ENCODE measurements at regions not wholly inside any gene's neighbourhood (a gene's known extent, or its start where the extent isn't known, plus 50 kb on each side); places are given as distances from the start of the nearest gene placed in this dataset.
"Not testable (repeated sequence)": the region's sequence is repeated elsewhere in the genome, so short reads cannot be mapped to it uniquely, and the experiment has no call there.

DNA sequence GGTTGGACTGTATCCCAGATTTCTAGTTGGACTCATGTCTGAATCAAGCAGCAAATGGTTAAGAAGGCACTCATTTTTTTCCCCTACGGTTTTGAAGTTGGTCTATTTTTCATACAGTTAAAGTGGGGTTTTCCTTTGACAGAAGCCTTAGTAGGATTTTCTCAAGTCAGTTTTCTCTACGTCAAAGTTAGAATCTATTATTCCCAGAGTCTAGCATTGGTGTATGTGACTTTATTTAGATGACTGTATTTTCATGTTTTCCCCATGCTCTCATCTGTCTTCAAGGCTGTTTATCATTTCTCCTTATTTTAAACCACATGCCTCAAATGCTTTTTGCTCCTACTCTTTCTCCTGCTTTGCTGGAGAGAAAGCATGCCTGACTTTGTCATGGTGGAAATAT, 623.2 kb downstream of the CCSER2 start:
- H3K36me3 ChIP-seq = no peaks in the 10 kb centered on the region
- no peak for ATAC-seq
- no peak for TF ChIP-seq POLR2AphosphoS5 (IDR thresholded peaks at IDR 0.05)
- TF ChIP-seq POLR2A (IDR thresholded peaks at IDR 0.05) = no peak
- no peak for TF ChIP-seq EP300 (IDR thresholded peaks at IDR 0.05)
- TF ChIP-seq, protein P1, sequence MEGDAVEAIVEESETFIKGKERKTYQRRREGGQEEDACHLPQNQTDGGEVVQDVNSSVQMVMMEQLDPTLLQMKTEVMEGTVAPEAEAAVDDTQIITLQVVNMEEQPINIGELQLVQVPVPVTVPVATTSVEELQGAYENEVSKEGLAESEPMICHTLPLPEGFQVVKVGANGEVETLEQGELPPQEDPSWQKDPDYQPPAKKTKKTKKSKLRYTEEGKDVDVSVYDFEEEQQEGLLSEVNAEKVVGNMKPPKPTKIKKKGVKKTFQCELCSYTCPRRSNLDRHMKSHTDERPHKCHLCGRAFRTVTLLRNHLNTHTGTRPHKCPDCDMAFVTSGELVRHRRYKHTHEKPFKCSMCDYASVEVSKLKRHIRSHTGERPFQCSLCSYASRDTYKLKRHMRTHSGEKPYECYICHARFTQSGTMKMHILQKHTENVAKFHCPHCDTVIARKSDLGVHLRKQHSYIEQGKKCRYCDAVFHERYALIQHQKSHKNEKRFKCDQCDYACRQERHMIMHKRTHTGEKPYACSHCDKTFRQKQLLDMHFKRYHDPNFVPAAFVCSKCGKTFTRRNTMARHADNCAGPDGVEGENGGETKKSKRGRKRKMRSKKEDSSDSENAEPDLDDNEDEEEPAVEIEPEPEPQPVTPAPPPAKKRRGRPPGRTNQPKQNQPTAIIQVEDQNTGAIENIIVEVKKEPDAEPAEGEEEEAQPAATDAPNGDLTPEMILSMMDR (IDR thresholded peaks at IDR 0.05) = no peak
- H3K27ac ChIP-seq = no peak overlapping the region
- H3K4me1 ChIP-seq = no peaks in the 10 kb centered on the region
- H3K9me3 ChIP-seq = no peaks in the 10 kb centered on the region
- H3K27me3 ChIP-seq = no peaks in the 10 kb centered on the region
- WGBS, 2 donors (ENCODE audit: low coverage in 1 of 2) = 18 to 25% methylated on average over 2 of the region's 2 CpGs
- no peak overlapping the region for H3K4me3 ChIP-seq

DNA sequence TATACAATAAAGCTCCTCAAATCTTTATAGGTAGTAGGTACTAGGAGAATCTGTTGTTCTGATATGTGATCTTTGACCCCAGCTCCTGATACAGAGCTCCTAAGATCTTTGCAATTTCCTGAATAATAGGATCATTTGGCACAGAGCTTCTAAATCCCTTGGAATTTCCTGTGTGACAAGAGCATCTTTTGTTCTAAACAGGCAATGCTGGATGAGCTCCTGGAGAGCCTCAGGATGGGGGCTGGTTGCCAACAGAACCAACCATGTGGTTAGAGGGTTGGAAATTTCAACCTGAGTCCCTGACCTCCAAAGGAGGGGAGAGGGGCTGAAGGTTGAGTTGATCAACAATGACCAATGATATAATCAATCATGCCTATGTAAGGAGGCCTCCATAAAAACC, 629.0 kb downstream of the CCSER2 start:
- TF ChIP-seq EP300 (IDR thresholded peaks at IDR 0.05) (no peak), POLR2A (IDR thresholded peaks at IDR 0.05) (no peak), POLR2AphosphoS5 (IDR thresholded peaks at IDR 0.05) (no peak)
- TF ChIP-seq, protein P1 (IDR thresholded peaks at IDR 0.05) = no peak
- Histone ChIP-seq H3K36me3 (no peaks in the 10 kb centered on the region), H3K27ac (no peak overlapping the region), H3K9me3 (no peaks in the 10 kb centered on the region), H3K27me3 (no peaks in the 10 kb centered on the region), H3K4me3 (no peak overlapping the region), H3K4me1 (no peaks in the 10 kb centered on the region)
- no peak for ATAC-seq

DNA sequence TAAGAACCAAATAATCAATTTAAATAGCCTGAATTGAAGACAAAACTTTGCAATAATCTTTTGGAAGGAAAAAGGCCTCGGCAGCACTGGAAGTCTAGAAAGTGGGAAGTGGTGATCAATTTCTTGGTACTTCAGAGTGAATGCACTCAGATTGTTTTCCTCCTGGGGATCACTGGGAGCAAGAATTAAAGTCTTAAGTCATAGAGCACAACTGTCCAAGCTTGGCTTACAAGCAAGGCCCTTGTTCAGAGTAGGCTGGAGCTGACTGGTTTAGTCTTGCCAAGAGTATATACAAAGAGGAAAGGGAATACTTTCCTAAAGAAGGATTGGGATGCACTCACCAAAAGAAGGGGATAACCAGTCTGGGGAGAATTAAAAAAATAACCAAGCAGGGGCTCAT, 637.1 kb downstream of the CCSER2 start:
- TF ChIP-seq EP300 (IDR thresholded peaks at IDR 0.05) (no peak), POLR2A (IDR thresholded peaks at IDR 0.05) (no peak), POLR2AphosphoS5 (IDR thresholded peaks at IDR 0.05) (no peak)
- Histone ChIP-seq H3K4me1 (no peaks in the 10 kb centered on the region), H3K27me3 (no peaks in the 10 kb centered on the region), H3K9me3 (no peaks in the 10 kb centered on the region), H3K27ac (no peak overlapping the region), H3K36me3 (no peaks in the 10 kb centered on the region), H3K4me3 (no peak overlapping the region)
- WGBS, 2 donors (ENCODE audit: low coverage in 1 of 2) = 58 to 86% methylated on average over 1 of the region's 1 CpG
- no peak for ATAC-seq

DNA sequence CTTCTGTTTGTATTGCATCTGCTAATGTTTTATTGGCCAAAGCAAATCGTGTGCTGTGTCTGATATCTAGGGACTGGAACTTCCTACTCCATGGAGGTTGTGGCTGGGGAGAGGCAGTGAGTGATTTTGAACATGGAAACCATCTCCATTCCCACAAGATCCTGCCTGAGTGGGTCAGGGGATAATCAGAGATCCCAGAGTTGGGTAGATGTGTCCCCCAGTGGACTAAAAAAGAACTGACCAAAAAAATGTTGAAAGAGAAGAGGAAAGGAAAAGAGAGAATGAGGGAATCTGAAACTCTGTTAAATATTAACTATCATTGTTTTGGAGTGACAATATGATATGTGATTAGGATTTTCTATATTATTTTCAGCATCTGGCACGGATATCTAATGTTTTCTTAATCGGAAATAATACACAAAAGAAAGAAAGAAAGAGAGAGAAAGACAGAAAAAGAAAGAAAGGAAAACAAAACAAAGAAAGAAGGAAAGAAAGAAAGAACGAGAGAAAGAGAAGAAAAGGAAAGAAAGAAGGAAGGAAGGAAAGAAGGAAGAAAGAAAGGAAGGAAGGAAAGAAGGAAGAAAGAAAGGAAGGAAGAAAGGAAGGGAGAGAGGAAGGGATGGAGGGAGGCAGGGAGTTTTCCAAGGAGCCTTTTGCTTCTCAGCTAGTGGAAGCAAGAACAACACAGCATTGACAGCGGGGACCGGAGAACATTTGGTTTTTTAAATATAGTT, 638.5 kb downstream of the CCSER2 start:
- TF ChIP-seq POLR2A (IDR thresholded peaks at IDR 0.05) (no peak), EP300 (IDR thresholded peaks at IDR 0.05) (no peak), POLR2AphosphoS5 (IDR thresholded peaks at IDR 0.05) (no peak)
- TF ChIP-seq, protein P1 (IDR thresholded peaks at IDR 0.05) = no peak

DNA sequence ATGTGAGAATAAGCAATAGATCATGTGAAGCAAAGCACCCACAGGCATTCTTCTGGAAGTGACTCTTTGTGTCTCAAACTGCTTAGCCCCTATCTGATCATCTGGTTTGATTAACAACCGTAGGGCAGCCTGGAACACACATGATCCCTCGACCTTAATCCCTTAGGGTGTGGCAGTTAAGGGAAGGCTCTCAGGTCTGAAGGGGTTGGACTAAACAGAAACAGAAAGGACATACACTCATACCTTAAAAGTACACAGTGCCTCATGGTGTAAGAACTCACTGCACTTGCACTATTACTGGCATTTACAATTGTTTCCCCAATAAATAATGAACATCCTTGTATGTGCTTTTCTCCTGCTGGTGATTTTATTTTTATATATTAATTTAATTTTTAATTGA, 640.9 kb downstream of the CCSER2 start:
- not testable (repeated sequence) for ATAC-seq, H3K27me3 ChIP-seq, H3K4me3 ChIP-seq, H3K27ac ChIP-seq, H3K36me3 ChIP-seq, H3K4me1 ChIP-seq
- 37 to 50% methylated on average over 1 to 2 of the region's 2 CpGs for WGBS, 2 donors (ENCODE audit: low coverage in 1 of 2)
- peaks cover 0 to 15% (median 0%) of the 10 kb centered on the region in 3 donors for H3K9me3 ChIP-seq

More for the DNA sequence above, 638.5 kb downstream of the CCSER2 start:
- no peak for ATAC-seq
- no peaks in the 10 kb centered on the region for H3K27me3 ChIP-seq
- no peak overlapping the region for H3K27ac ChIP-seq
- H3K36me3 ChIP-seq = no peaks in the 10 kb centered on the region
- WGBS, 2 donors (ENCODE audit: low coverage in 1 of 2) = 58 to 74% methylated on average over 4 to 5 of the region's 6 CpGs
- H3K4me3 ChIP-seq = no peak overlapping the region
- no peaks in the 10 kb centered on the region for H3K4me1 ChIP-seq
- H3K9me3 ChIP-seq = peaks cover 0 to under 1% (median 0%) of the 10 kb centered on the region in 3 donors

DNA sequence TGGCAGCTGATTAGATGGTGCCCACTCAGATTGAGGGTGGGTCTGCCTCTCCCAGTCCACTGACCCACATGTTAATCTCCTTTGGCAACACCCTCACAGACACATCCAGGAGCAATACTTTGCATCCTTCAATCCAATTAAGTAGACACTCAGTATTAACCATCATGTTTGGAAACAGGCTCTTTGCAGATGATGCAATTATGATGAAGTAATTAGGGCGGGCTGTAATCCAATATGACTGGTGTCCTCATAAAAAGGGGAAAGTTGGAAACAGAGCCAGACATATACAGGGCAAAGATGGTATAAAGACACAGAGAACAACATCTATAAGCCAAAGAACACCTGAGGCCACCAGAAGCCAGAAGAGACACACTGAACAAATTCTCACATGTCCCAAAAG, 658.6 kb downstream of the CCSER2 start:
- H3K36me3 ChIP-seq = no peaks in the 10 kb centered on the region
- H3K4me3 ChIP-seq = no peak overlapping the region
- TF ChIP-seq POLR2AphosphoS5 (IDR thresholded peaks at IDR 0.05) = no peak
- no peak for TF ChIP-seq POLR2A (IDR thresholded peaks at IDR 0.05)
- TF ChIP-seq EP300 (IDR thresholded peaks at IDR 0.05) = no peak
- TF ChIP-seq, protein P1 (IDR thresholded peaks at IDR 0.05) = no peak
- WGBS, 2 donors (ENCODE audit: low coverage in 1 of 2) = 78% methylated on average over 1 of the region's 1 CpG; no CpG with 5 or more reads in 1 of the 2 donors
- H3K27me3 ChIP-seq = peaks cover 9% of the 10 kb centered on the region
- ATAC-seq = no peak
- no peaks in the 10 kb centered on the region for H3K9me3 ChIP-seq
- no peaks in the 10 kb centered on the region for H3K4me1 ChIP-seq
- no peak overlapping the region for H3K27ac ChIP-seq

Data from gastroesophageal sphincter (tissue), 4 donors.